ENCODE measurements at regions not wholly inside any gene's neighbourhood (a gene's known extent, or its start where the extent isn't known, plus 50 kb on each side); places are given as distances from the start of the nearest gene placed in this dataset.

- POLR2A ChIA-PET: no interaction called here
- Histone ChIP-seq H3K4me3 (ENCODE audit: low read depth, low read length) (no peak overlapping the region), H3K36me3 (ENCODE audit: control insufficient read depth, insufficient read depth, low read length) (no peaks in the 10 kb centered on the region), H3K27me3 (ENCODE audit: control insufficient read depth, insufficient read depth, low read length) (no peaks in the 10 kb centered on the region)
- TF ChIP-seq CTCF (IDR thresholded peaks at IDR 0.05; ENCODE audit: insufficient read depth, low read depth, low read length): no peak
- peak; percentile 40 for DNase-seq (ENCODE audit: low read depth)
- CTCF ChIA-PET: no interaction called here
Measured at GRCh38 chr10:90602862-90603610, 254.8 kb downstream of the HTR7 start.

- DNase-seq (ENCODE audit: low read depth): no peak
- H3K4me3 ChIP-seq (ENCODE audit: low read depth, low read length): no peak overlapping the region
- ChIA-PET CTCF (interaction anchor here (1.4 kb wide), 1 partner anchor 9 kb away, joined by 3 read pairs; no protein-coding TSS in a partner anchor), POLR2A (no interaction called here)
- TF ChIP-seq CTCF (IDR thresholded peaks at IDR 0.05; ENCODE audit: insufficient read depth, low read depth, low read length): no peak
- H3K27me3 ChIP-seq (ENCODE audit: control insufficient read depth, insufficient read depth, low read length): no peaks in the 10 kb centered on the region
- H3K36me3 ChIP-seq (ENCODE audit: control insufficient read depth, insufficient read depth, low read length): no peaks in the 10 kb centered on the region
Measured at GRCh38 chr10:90604636-90605035, 253.2 kb downstream of the HTR7 start.

- no peak for TF ChIP-seq CTCF (IDR thresholded peaks at IDR 0.05; ENCODE audit: insufficient read depth, low read depth, low read length)
- Histone ChIP-seq H3K36me3 (ENCODE audit: control insufficient read depth, insufficient read depth, low read length) (no peaks in the 10 kb centered on the region), H3K4me3 (ENCODE audit: low read depth, low read length) (no peak overlapping the region), H3K27me3 (ENCODE audit: control insufficient read depth, insufficient read depth, low read length) (no peaks in the 10 kb centered on the region)
- POLR2A ChIA-PET: no interaction called here
- no peak for DNase-seq (ENCODE audit: low read depth)
- CTCF ChIA-PET: no interaction called here
Measured at GRCh38 chr10:90605506-90605905, 252.3 kb downstream of the HTR7 start.

- POLR2A ChIA-PET: no interaction called here
- Histone ChIP-seq H3K36me3 (ENCODE audit: control insufficient read depth, insufficient read depth, low read length) (no peaks in the 10 kb centered on the region), H3K4me3 (ENCODE audit: low read depth, low read length) (no peak overlapping the region), H3K27me3 (ENCODE audit: control insufficient read depth, insufficient read depth, low read length) (peaks cover 3% of the 10 kb centered on the region)
- CTCF ChIA-PET: interaction anchor here (1.0 to 2.8 kb wide), 2 partner anchors 19 to 256 kb away, joined by 3 to 6 read pairs; no protein-coding TSS in a partner anchor
- no peak for TF ChIP-seq CTCF (IDR thresholded peaks at IDR 0.05; ENCODE audit: insufficient read depth, low read depth, low read length)
- no peak for DNase-seq (ENCODE audit: low read depth)
Measured at GRCh38 chr10:90612276-90612675, 245.6 kb downstream of the HTR7 start.

GRCh38 chr10:90614631-90615030 is 243.2 kb downstream of the HTR7 start:
- POLR2A ChIA-PET: interaction anchor here (0.5 kb wide), 1 partner anchor 1596 kb away, joined by 11 read pairs; no protein-coding TSS in a partner anchor
- peaks cover 3% of the 10 kb centered on the region for H3K27me3 ChIP-seq (ENCODE audit: control insufficient read depth, insufficient read depth, low read length)
- H3K4me3 ChIP-seq (ENCODE audit: low read depth, low read length): no peak overlapping the region
- no peaks in the 10 kb centered on the region for H3K36me3 ChIP-seq (ENCODE audit: control insufficient read depth, insufficient read depth, low read length)
- no peak for DNase-seq (ENCODE audit: low read depth)
- CTCF ChIA-PET: no interaction called here
- no peak for TF ChIP-seq CTCF (IDR thresholded peaks at IDR 0.05; ENCODE audit: insufficient read depth, low read depth, low read length)

All from BJ (cell line).